PC-3 (cell line): ENCODE measurements at regions not wholly inside any gene's neighbourhood (a gene's known extent, or its start where the extent isn't known, plus 50 kb on each side); places are given as distances from the start of the nearest gene placed in this dataset.

ENCODE experiments used
- ATAC-seq: fragments of 200-7000 bp; cut with Tn5 transposase; 2 replicates; pipeline ENCODE4 v1.9.1; 2020; ENCODE audit warnings: mild to moderate bottlenecking, moderate library complexity
- BruUV-seq: library from RNA; stranded (reverse); fragments of 400-500 nt; replicated peaks from 2 replicates; lab custom pipeline; 2021; lab: Mats Ljungman, UMichigan
- CTCF ChIA-PET: fragments of 300-600 bp; sonication (Branson Sonifier 250); formaldehyde crosslinking; loops from one replicate; lab custom pipeline; 2022; ENCODE audit warnings: antibody characterized with exemption; lab: Charles Lee
- POLR2A ChIA-PET: fragments of 300-600 bp; sonication (Branson Sonifier 250); formaldehyde crosslinking; loops from one replicate; lab custom pipeline; 2022; ENCODE audit warnings: antibody characterized with exemption; ENCODE audit not compliant: unreplicated experiment; lab: Charles Lee
- DNase-seq: peaks from one replicate; pipeline ENCODE4 v3.0.0-alpha.2; 2015
- H2AFZ ChIP-seq: fragments of 300-600 bp; sonication (generic); 2 replicates; pipeline ENCODE4 v1.6.0; 2016; ENCODE audit warnings: antibody characterized with exemption, low read length
- H3F3A ChIP-seq: fragments of 300-600 bp; sonication (generic); one replicate; pipeline ENCODE4 v1.6.0; 2017; ENCODE audit warnings: antibody characterized with exemption, low read length, control low read depth, mild to moderate bottlenecking; ENCODE audit not compliant: unreplicated experiment
- H3K27ac ChIP-seq: fragments of 300-600 bp; sonication (generic); 2 replicates; pipeline ENCODE4 v1.5.1; 2016; ENCODE audit warnings: mild to moderate bottlenecking, low read length
- H3K27me3 ChIP-seq: fragments of 300-600 bp; sonication (generic); 2 replicates; pipeline ENCODE4 v1.6.1; 2016; ENCODE audit warnings: low read length, mixed read lengths
- H3K36me3 ChIP-seq: fragments of 300-600 bp; sonication (generic); 2 replicates; pipeline ENCODE4 v1.6.1; 2016; ENCODE audit warnings: low read depth, mixed run types, low read length, mixed read lengths
- H3K4me1 ChIP-seq: fragments of 300-600 bp; sonication (generic); 2 replicates; pipeline ENCODE4 v1.5.1; 2016; ENCODE audit warnings: low read length; ENCODE audit not compliant: insufficient read depth
- H3K4me2 ChIP-seq: fragments of 300-600 bp; sonication (generic); 2 replicates; pipeline ENCODE4 v1.6.0; 2016; ENCODE audit warnings: low read length
- H3K4me3 ChIP-seq: fragments of 300-600 bp; sonication (generic); 2 replicates; pipeline ENCODE4 v1.5.1; 2016; ENCODE audit warnings: mild to moderate bottlenecking, low read length, mixed read lengths
- H3K79me2 ChIP-seq: fragments of 300-600 bp; sonication (generic); 2 replicates; pipeline ENCODE4 v1.6.1; 2017; ENCODE audit warnings: low read length, mixed read lengths
- H3K9ac ChIP-seq: fragments of 300-600 bp; sonication (generic); 2 replicates; pipeline ENCODE4 v1.6.0; 2016; ENCODE audit warnings: mild to moderate bottlenecking, low read length
- H3K9me2 ChIP-seq: fragments of 300-600 bp; sonication (generic); replicated peaks from 2 replicates; pipeline ENCODE4 v1.6.1; 2016; ENCODE audit warnings: mixed run types, low read length, mixed read lengths
- H3K9me3 ChIP-seq: fragments of 300-600 bp; sonication (generic); 2 replicates; pipeline ENCODE4 v1.6.1; 2016; ENCODE audit warnings: low read length, mixed read lengths
- H4K20me1 ChIP-seq: fragments of 300-600 bp; sonication (generic); 2 replicates; pipeline ENCODE4 v1.6.1; 2016; ENCODE audit warnings: low read length, mixed read lengths
- EZH2 ChIP-seq: fragments of 300-600 bp; sonication (generic); IDR thresholded peaks from one replicate; pipeline ENCODE4 v1.6.1; 2017; ENCODE audit warnings: antibody characterized with exemption, mild to moderate bottlenecking, low read length; ENCODE audit not compliant: unreplicated experiment
- EZH2phosphoT487 ChIP-seq: fragments of 300-600 bp; sonication (generic); IDR thresholded peaks from 2 replicates; pipeline ENCODE4 v1.6.1; 2018; ENCODE audit warnings: mild to moderate bottlenecking, antibody characterized with exemption, low read length, borderline replicate concordance
- intact Hi-C: fragments of 100-400 bp; cut with micrococcal nuclease; formaldehyde crosslinking; loops from 2 replicates; pipeline ENCODE4 v1.9.0; 2023
- TF ChIP-seq, protein P1 (sequence below): fragments of 300-600 bp; sonication (generic); conservative IDR thresholded peaks from 2 replicates; pipeline ENCODE4 v1.5.1; 2017; ENCODE audit warnings: antibody characterized with exemption, low read depth, mild to moderate bottlenecking, low read length

DNA sequence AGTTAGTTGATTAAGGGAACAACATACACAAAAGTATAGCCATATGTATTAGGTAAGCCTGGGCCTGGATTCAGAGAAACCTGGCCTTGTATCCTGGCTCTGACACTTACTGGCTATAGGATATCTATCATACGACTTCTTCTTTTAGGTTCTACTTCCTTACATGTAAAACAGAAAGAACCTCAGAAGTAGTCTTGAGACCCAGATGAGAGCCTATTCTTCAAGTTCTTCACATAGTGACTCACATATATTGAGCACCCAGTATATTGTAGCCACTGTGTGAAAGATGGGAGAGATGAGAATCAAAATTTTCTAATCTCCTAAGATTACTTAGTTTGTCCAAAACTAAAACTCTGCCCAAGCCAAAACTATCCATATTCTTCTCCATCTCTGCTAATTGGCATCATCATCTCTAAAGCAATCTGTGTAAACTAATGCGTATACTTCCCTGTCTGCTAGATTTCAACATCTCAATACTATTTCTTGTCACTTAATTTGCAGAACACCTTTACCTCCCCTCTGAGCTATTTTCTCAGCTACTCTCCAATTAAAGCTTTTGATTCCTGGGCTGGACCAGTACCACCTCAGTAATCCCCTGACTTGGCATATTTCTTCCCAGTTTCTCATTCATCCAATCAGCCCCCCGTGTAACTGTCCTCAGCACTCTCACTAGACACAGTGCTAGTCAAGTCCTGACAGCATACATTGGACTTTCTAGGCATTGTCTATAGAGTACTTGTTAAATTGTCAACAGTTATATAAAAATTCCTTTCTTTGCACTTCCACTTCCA is 53.5 kb upstream of the MET start:
- Histone ChIP-seq H3K9me3 (no peaks in the 10 kb centered on the region), H3K79me2 (no peaks in the 10 kb centered on the region), H3K4me2 (no peak overlapping the region), H4K20me1 (no peaks in the 10 kb centered on the region), H2AFZ (no peak overlapping the region), H3K9ac (no peak overlapping the region), H3K4me1 (peaks cover 23% of the 10 kb centered on the region), H3F3A (no peaks in the 10 kb centered on the region), H3K27ac (no peak overlapping the region), H3K36me3 (no peaks in the 10 kb centered on the region), H3K27me3 (no peaks in the 10 kb centered on the region), H3K4me3 (no peak overlapping the region), H3K9me2 (no peaks in the 10 kb centered on the region)
- intact Hi-C loops: no loop called here
- ATAC-seq (no peak), DNase-seq (no peak)
- no peak for TF ChIP-seq EZH2phosphoT487
- TF ChIP-seq, protein P1, sequence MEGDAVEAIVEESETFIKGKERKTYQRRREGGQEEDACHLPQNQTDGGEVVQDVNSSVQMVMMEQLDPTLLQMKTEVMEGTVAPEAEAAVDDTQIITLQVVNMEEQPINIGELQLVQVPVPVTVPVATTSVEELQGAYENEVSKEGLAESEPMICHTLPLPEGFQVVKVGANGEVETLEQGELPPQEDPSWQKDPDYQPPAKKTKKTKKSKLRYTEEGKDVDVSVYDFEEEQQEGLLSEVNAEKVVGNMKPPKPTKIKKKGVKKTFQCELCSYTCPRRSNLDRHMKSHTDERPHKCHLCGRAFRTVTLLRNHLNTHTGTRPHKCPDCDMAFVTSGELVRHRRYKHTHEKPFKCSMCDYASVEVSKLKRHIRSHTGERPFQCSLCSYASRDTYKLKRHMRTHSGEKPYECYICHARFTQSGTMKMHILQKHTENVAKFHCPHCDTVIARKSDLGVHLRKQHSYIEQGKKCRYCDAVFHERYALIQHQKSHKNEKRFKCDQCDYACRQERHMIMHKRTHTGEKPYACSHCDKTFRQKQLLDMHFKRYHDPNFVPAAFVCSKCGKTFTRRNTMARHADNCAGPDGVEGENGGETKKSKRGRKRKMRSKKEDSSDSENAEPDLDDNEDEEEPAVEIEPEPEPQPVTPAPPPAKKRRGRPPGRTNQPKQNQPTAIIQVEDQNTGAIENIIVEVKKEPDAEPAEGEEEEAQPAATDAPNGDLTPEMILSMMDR: no peak
- TF ChIP-seq EZH2: no peak
- no TSS peak for BruUV-seq
- ChIA-PET CTCF (no interaction called here), POLR2A (no interaction called here)

DNA sequence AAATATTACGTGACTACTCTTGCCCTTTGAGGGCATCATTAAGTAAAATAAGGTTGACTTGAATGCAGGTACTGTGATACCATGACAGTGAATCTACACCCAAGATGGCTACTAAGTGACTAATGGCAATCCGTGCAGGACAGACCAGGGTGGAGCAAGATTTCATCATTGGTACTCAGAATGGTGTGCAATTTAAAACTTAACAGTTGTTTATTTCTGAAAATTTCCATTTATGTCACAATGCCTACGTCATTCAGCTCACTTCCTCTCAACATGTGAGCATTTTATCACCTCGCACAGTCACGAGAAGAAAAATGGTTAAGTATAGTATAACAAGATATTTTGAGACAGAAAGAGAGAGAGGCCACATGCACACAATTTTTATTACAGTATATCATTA is 50.3 kb upstream of the MET start:
- intact Hi-C loops: no loop called here
- no peaks in the 10 kb centered on the region for H3K27me3 ChIP-seq
- no peaks in the 10 kb centered on the region for H3F3A ChIP-seq
- H3K9me2 ChIP-seq: no peaks in the 10 kb centered on the region
- no peak overlapping the region for H3K9ac ChIP-seq
- no peak for TF ChIP-seq EZH2
- TF ChIP-seq EZH2phosphoT487: no peak
- TF ChIP-seq, protein P1: no peak
- ATAC-seq: no peak
- no peak overlapping the region for H3K27ac ChIP-seq
- DNase-seq: no peak
- H2AFZ ChIP-seq: no peak overlapping the region
- no peaks in the 10 kb centered on the region for H3K36me3 ChIP-seq
- H4K20me1 ChIP-seq: no peaks in the 10 kb centered on the region
- no peaks in the 10 kb centered on the region for H3K9me3 ChIP-seq
- ChIA-PET CTCF (no interaction called here), POLR2A (no interaction called here)
- no peaks in the 10 kb centered on the region for H3K79me2 ChIP-seq
- H3K4me1 ChIP-seq: peaks cover 8% of the 10 kb centered on the region
- no peak overlapping the region for H3K4me2 ChIP-seq
- no peak overlapping the region for H3K4me3 ChIP-seq
- no TSS peak for BruUV-seq
